T-cell (primary cell): ENCODE measurements at regions not wholly inside any gene's neighbourhood (a gene's known extent, or its start where the extent isn't known, plus 50 kb on each side); places are given as distances from the start of the nearest gene placed in this dataset.

Source experiments
- ATAC-seq, 4 experiments: fragments of 200-7000 bp in 3 of 4; fragments of 150-1000 bp in 1 of 4; cut with Tn5 transposase; replicated peaks in 1 of 4; 1 replicate in 3 of 4; 2 replicates in 1 of 4; pipeline ENCODE4 v1.10.0; 2021; ENCODE audit warnings: moderate library complexity in 3 of 4, mild to moderate bottlenecking in 2 of 4, moderate number of reproducible peaks in 1 of 4
- CTCF ChIA-PET, 2 donors: fragments of 300-600 bp; sonication (Branson Sonifier 250); formaldehyde crosslinking; loops; one replicate each; lab custom pipeline; 2022; ENCODE audit warnings: antibody characterized with exemption in 2 of 2; lab: Charles Lee
- POLR2A ChIA-PET, 2 donors: fragments of 300-600 bp; sonication (Branson Sonifier 250); formaldehyde crosslinking; loops; one replicate each; lab custom pipeline; 2022; ENCODE audit warnings: antibody characterized with exemption in 2 of 2; lab: Charles Lee
- DNase-seq, 35 experiments: peaks; one replicate each; pipeline versions ENCODE4 v3.0.0 to v3.0.0-alpha.2; 2013 to 2023
- H3K27ac ChIP-seq: one replicate; pipeline ENCODE4 v1.5.1; 2013; ENCODE audit warnings: low read length
- H3K27me3 ChIP-seq, 2 experiments: replicated peaks in 1 of 2; 1 replicate in 1 of 2; 2 replicates in 1 of 2; pipeline versions ENCODE4 v1.6.1 to v1.7.0; 2013; ENCODE audit warnings: low read length in 1 of 2, mixed read lengths in 1 of 2; ENCODE audit not compliant: control insufficient read depth in 2 of 2, insufficient read depth in 2 of 2; ENCODE audit errors: extremely low read depth in 1 of 2
- H3K36me3 ChIP-seq, 2 donors: 1 replicate in 1 of 2; 2 replicates in 1 of 2; pipeline versions ENCODE4 v1.6.1 to v1.7.0; 2013; ENCODE audit warnings: low read length in 1 of 2; ENCODE audit not compliant: control insufficient read depth in 2 of 2, insufficient read depth in 1 of 2; ENCODE audit errors: extremely low read depth in 1 of 2
- H3K4me1 ChIP-seq, 2 experiments: 1 replicate in 1 of 2; 2 replicates in 1 of 2; pipeline versions ENCODE4 v1.6.1 to v1.7.0; 2013; ENCODE audit warnings: low read length in 2 of 2, mixed read lengths in 1 of 2; ENCODE audit not compliant: insufficient read depth in 2 of 2, control insufficient read depth in 1 of 2; ENCODE audit errors: extremely low read depth in 1 of 2
- H3K4me3 ChIP-seq, 2 donors: 1 replicate in 1 of 2; 2 replicates in 1 of 2; pipeline versions ENCODE4 v1.5.1 to v1.7.0; 2013; ENCODE audit warnings: mild to moderate bottlenecking in 2 of 2, low read length in 1 of 2, moderate library complexity in 1 of 2; ENCODE audit not compliant: control insufficient read depth in 1 of 2; ENCODE audit errors: extremely low read depth in 1 of 2
- H3K9me3 ChIP-seq: 2 replicates; pipeline ENCODE4 v1.7.0; 2013
- H3K27ac Mint-ChIP-seq, 2 donors: one replicate each; pipeline ENCODE4 v1.8.0; 2020 to 2021; ENCODE audit warnings: mild to moderate bottlenecking in 2 of 2, mixed read lengths in 2 of 2
- H3K27me3 Mint-ChIP-seq, 2 donors: one replicate each; pipeline ENCODE4 v1.8.0; 2021 to 2022; ENCODE audit warnings: mixed read lengths in 2 of 2
- H3K36me3 Mint-ChIP-seq: one replicate; pipeline ENCODE4 v1.8.0; 2021; ENCODE audit warnings: mixed read lengths
- H3K4me1 Mint-ChIP-seq, 3 donors: one replicate each; pipeline ENCODE4 v1.8.0; 2020 to 2022; ENCODE audit warnings: mixed read lengths in 3 of 3, mild to moderate bottlenecking in 1 of 3
- H3K4me3 Mint-ChIP-seq, 3 donors: one replicate each; pipeline ENCODE4 v1.8.0; 2020 to 2022; ENCODE audit warnings: mild to moderate bottlenecking in 3 of 3, mixed read lengths in 3 of 3, moderate library complexity in 3 of 3
- H3K9me3 Mint-ChIP-seq, 3 donors: one replicate each; pipeline ENCODE4 v1.8.0; 2020 to 2022; ENCODE audit warnings: mixed read lengths in 3 of 3
- WGBS: methylation state at CpG from one replicate; pipeline ENCODE4 v1.1.5; 2013; ENCODE audit warnings: missing lambda C conversion rate; ENCODE audit not compliant: insufficient coverage; 5-methylcytosine and 5-hydroxymethylcytosine counted together

DNA sequence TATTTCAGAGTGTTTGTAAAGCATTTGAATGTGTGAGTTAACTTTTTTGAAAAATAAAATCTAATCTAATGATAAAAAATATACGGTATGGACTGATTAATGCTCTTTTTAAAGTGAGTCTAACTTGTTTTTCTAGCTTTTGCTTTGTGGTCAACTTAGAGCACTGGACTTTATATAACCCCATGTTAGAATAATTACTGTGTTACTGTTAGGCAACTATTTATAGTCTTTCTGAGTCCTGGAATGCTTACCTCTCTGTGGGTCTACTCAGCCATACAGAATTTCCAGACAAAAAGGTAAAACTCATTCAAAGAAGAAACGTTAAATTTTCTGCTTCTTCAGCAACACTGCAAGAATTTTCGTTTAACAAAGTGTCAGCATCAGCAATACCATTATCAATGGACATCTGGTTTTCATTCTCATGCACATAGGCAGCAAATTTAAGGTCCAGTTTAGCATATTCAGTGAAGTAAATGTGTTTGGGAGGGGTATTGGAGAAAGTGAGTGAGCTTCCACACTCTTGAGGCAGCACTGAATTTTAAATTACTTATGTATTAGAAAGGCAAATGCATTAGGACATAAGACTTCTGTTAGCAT is 664.7 kb upstream of the NEGR1 start:
- H3K4me3 ChIP-seq, result no peak overlapping the region
- CTCF ChIA-PET, result no interaction called here
- POLR2A ChIA-PET, result no interaction called here
- H3K27me3 ChIP-seq, result no peaks in the 10 kb centered on the region
- H3K36me3 Mint-ChIP-seq, result no peaks in the 10 kb centered on the region
- no peaks in the 10 kb centered on the region for H3K36me3 ChIP-seq
- ATAC-seq (no peak), DNase-seq (no peak)
- H3K9me3 Mint-ChIP-seq, result peaks cover 9 to 14% (median 11%) of the 10 kb centered on the region in 3 donors
- no peak overlapping the region for H3K4me3 Mint-ChIP-seq
- H3K4me1 Mint-ChIP-seq, result no peaks in the 10 kb centered on the region
- H3K27ac Mint-ChIP-seq, result no peak overlapping the region
- H3K9me3 ChIP-seq, result no peaks in the 10 kb centered on the region
- H3K27ac ChIP-seq, result no peak overlapping the region
- H3K27me3 Mint-ChIP-seq, result no peaks in the 10 kb centered on the region
- no peaks in the 10 kb centered on the region for H3K4me1 ChIP-seq
- WGBS, result 50% methylated on average over 1 of the region's 3 CpGs

- Mint-ChIP-seq H3K27ac (no peak overlapping the region), H3K4me1 (no peaks in the 10 kb centered on the region), H3K9me3 (peaks cover 0 to 10% (median 10%) of the 10 kb centered on the region in 3 donors), H3K36me3 (no peaks in the 10 kb centered on the region), H3K27me3 (no peaks in the 10 kb centered on the region), H3K4me3 (no peak overlapping the region)
- DNase-seq (no peak), ATAC-seq (no peak)
- Histone ChIP-seq H3K4me1 (no peaks in the 10 kb centered on the region), H3K4me3 (no peak overlapping the region), H3K36me3 (no peaks in the 10 kb centered on the region), H3K9me3 (no peaks in the 10 kb centered on the region), H3K27me3 (no peaks in the 10 kb centered on the region), H3K27ac (no peak overlapping the region)
- ChIA-PET CTCF (no interaction called here), POLR2A (no interaction called here)
- 50% methylated on average over 1 of the region's 2 CpGs for WGBS
Observed at GRCh38 chr1:72942008-72942407, 659.7 kb upstream of the NEGR1 start.

DNA sequence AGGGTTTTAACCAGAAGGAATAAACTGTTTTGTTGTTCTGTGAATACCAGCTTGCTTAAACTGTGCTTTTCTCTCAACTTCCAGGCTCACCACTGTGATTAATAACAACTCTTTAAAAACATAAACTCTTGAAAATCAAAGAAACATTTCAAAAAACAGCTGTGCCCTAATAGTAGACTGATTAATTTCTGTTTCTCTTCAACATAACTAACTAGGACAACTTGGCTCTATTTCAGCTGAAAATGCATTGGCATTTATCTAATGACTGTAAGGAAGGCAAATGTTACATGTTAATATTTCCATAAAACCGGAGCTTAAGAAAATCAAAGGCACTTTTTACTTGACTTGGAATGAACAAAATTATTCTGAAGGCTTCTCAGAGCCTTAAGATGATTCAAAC is 656.1 kb upstream of the NEGR1 start:
- WGBS, result no CpG with 5 or more reads among the region's 1 CpG
- no peaks in the 10 kb centered on the region for H3K36me3 ChIP-seq
- ATAC-seq (no peak), DNase-seq (no peak)
- no peak overlapping the region for H3K4me3 ChIP-seq
- no peaks in the 10 kb centered on the region for H3K4me1 ChIP-seq
- CTCF ChIA-PET, result interaction anchor here in 1 of 2 donors (0.7 kb wide), 1 partner anchor 12 kb away, joined by 3 read pairs; no protein-coding TSS in a partner anchor
- Mint-ChIP-seq H3K4me1 (no peaks in the 10 kb centered on the region), H3K27ac (no peak overlapping the region), H3K27me3 (no peaks in the 10 kb centered on the region), H3K36me3 (no peaks in the 10 kb centered on the region), H3K9me3 (peaks cover 0 to 11% (median 2%) of the 10 kb centered on the region in 3 donors), H3K4me3 (no peak overlapping the region)
- POLR2A ChIA-PET, result no interaction called here
- no peak overlapping the region for H3K27ac ChIP-seq
- no peaks in the 10 kb centered on the region for H3K9me3 ChIP-seq
- no peaks in the 10 kb centered on the region for H3K27me3 ChIP-seq

GRCh38 chr1:72937905-72938304 is 655.6 kb upstream of the NEGR1 start:
- Histone ChIP-seq H3K4me1 (no peaks in the 10 kb centered on the region), H3K9me3 (no peaks in the 10 kb centered on the region), H3K4me3 (no peak overlapping the region), H3K36me3 (no peaks in the 10 kb centered on the region), H3K27ac (no peak overlapping the region), H3K27me3 (no peaks in the 10 kb centered on the region)
- Mint-ChIP-seq H3K27ac (no peak overlapping the region), H3K36me3 (no peaks in the 10 kb centered on the region), H3K9me3 (peaks cover 0 to 11% (median 2%) of the 10 kb centered on the region in 3 donors), H3K27me3 (no peaks in the 10 kb centered on the region), H3K4me3 (no peak overlapping the region), H3K4me1 (no peaks in the 10 kb centered on the region)
- no peak for DNase-seq
- ATAC-seq, result no peak
- ChIA-PET CTCF (interaction anchor here in 1 of 2 donors (0.7 kb wide), 1 partner anchor 11 kb away, joined by 3 read pairs; no protein-coding TSS in a partner anchor), POLR2A (no interaction called here)
- no CpG with 5 or more reads among the region's 1 CpG for WGBS

DNA sequence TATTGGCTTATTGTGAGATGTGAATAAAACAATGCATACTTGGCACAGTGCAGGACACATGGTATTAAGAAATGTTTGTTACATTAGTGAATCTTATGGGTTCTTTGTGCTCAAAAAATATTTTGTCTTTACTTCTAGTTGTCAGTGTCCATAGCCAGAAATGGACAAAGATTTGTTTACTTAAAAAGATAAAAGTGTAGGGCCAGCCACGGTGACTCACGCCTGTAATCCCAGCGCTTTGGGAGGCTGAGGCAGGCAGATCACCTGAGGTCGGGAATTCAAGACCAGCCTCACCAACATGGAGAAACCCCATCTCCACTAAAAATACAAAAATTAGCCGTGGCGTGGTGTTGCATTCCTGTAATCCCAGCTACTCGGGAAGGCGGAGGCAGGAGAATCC is 654.6 kb upstream of the NEGR1 start:
- Mint-ChIP-seq H3K27ac (no peak overlapping the region), H3K9me3 (peaks cover 4 to 8% (median 7%) of the 10 kb centered on the region in 3 donors), H3K27me3 (no peaks in the 10 kb centered on the region), H3K36me3 (no peaks in the 10 kb centered on the region), H3K4me3 (no peak overlapping the region), H3K4me1 (no peaks in the 10 kb centered on the region)
- ChIA-PET POLR2A (no interaction called here), CTCF (no interaction called here)
- WGBS, result 100% methylated on average over 1 of the region's 8 CpGs
- DNase-seq (no peak), ATAC-seq (no peak)
- no peaks in the 10 kb centered on the region for H3K4me1 ChIP-seq
- no peaks in the 10 kb centered on the region for H3K9me3 ChIP-seq
- H3K36me3 ChIP-seq, result no peaks in the 10 kb centered on the region
- no peak overlapping the region for H3K27ac ChIP-seq
- no peak overlapping the region for H3K4me3 ChIP-seq
- no peaks in the 10 kb centered on the region for H3K27me3 ChIP-seq

- Mint-ChIP-seq H3K27me3 (no peaks in the 10 kb centered on the region), H3K36me3 (no peaks in the 10 kb centered on the region), H3K4me1 (no peaks in the 10 kb centered on the region), H3K9me3 (peaks cover 4 to 8% (median 7%) of the 10 kb centered on the region in 3 donors), H3K4me3 (no peak overlapping the region), H3K27ac (no peak overlapping the region)
- Histone ChIP-seq H3K4me3 (no peak overlapping the region), H3K9me3 (no peaks in the 10 kb centered on the region), H3K36me3 (no peaks in the 10 kb centered on the region), H3K4me1 (no peaks in the 10 kb centered on the region), H3K27ac (no peak overlapping the region), H3K27me3 (no peaks in the 10 kb centered on the region)
- 100% methylated on average over 1 of the region's 6 CpGs for WGBS
- ChIA-PET POLR2A (no interaction called here), CTCF (no interaction called here)
- ATAC-seq, result no peak
- no peak for DNase-seq
Observed at GRCh38 chr1:72936151-72936740, 653.9 kb upstream of the NEGR1 start.
